K562 (cell line): ENCODE measurements at regions not wholly inside any gene's neighbourhood (a gene's known extent, or its start where the extent isn't known, plus 50 kb on each side); places are given as distances from the start of the nearest gene placed in this dataset.

Experiments used
- GABPA ChIP-seq: fragments of 200-800 bp; sonication (Bioruptor generic); conservative IDR thresholded peaks from 2 replicates; pipeline ENCODE4 v1.6.1; 2016; ENCODE audit warnings: low read depth, missing genetic modification characterization, missing compliant biosample characterization
- IFI16 ChIP-seq: fragments of 250-450 bp; sonication (Bioruptor Pico); IDR thresholded peaks from 2 replicates; pipeline ENCODE4 v2.1.2; 2022; ENCODE audit warnings: mild to moderate bottlenecking, inconsistent platforms
- NBN ChIP-seq: fragments of 450-650 bp; IDR thresholded peaks from 2 replicates; pipeline ENCODE4 v1.6.1; 2016; ENCODE audit warnings: low read depth, mild to moderate bottlenecking
- NFXL1 ChIP-seq: fragments of 450-650 bp; formaldehyde crosslinking; IDR thresholded peaks from 2 replicates; pipeline ENCODE4 v1.4.0; 2021; ENCODE audit warnings: mild to moderate bottlenecking
- SIN3A ChIP-seq, 2 experiments: fragments of 150-350 bp in 1 of 2; IDR thresholded peaks; 2 replicates each; pipeline ENCODE4 v1.6.1; 2011 to 2016; ENCODE audit warnings: borderline replicate concordance in 2 of 2, low read depth in 2 of 2, low read length in 2 of 2, mild to moderate bottlenecking in 2 of 2, moderate library complexity in 2 of 2; ENCODE audit not compliant: control insufficient read depth in 1 of 2
- TCF7L2 ChIP-seq: fragments of 150-350 bp; IDR thresholded peaks from 2 replicates; pipeline ENCODE4 v1.6.1; 2016; ENCODE audit warnings: low read depth, mild to moderate bottlenecking, low read length, moderate library complexity
- U2AF1 ChIP-seq: fragments of 200-400 bp; formaldehyde crosslinking; optimal IDR thresholded peaks from 2 replicates; pipeline ENCODE3; 2017; ENCODE audit warnings: mild to moderate bottlenecking, low read depth, low read length, moderate library complexity
- ZNF263 ChIP-seq: sonication (generic); formaldehyde crosslinking; IDR thresholded peaks from 2 replicates; pipeline ENCODE4 v1.8.0; 2022; ENCODE audit warnings: mild to moderate bottlenecking, missing genetic modification reagents, borderline replicate concordance
- TF ChIP-seq, protein P1 (sequence below): sonication (generic); formaldehyde crosslinking; IDR thresholded peaks from 2 replicates; pipeline ENCODE4 v1.4.0; 2020; ENCODE audit warnings: mild to moderate bottlenecking, missing genetic modification reagents
- TF ChIP-seq, protein P2 (sequence below): fragments of 250-450 bp; sonication (Bioruptor Pico); IDR thresholded peaks from 2 replicates; pipeline ENCODE4 v1.8.0; 2021; ENCODE audit warnings: moderate library complexity, mild to moderate bottlenecking, inconsistent platforms

DNA sequence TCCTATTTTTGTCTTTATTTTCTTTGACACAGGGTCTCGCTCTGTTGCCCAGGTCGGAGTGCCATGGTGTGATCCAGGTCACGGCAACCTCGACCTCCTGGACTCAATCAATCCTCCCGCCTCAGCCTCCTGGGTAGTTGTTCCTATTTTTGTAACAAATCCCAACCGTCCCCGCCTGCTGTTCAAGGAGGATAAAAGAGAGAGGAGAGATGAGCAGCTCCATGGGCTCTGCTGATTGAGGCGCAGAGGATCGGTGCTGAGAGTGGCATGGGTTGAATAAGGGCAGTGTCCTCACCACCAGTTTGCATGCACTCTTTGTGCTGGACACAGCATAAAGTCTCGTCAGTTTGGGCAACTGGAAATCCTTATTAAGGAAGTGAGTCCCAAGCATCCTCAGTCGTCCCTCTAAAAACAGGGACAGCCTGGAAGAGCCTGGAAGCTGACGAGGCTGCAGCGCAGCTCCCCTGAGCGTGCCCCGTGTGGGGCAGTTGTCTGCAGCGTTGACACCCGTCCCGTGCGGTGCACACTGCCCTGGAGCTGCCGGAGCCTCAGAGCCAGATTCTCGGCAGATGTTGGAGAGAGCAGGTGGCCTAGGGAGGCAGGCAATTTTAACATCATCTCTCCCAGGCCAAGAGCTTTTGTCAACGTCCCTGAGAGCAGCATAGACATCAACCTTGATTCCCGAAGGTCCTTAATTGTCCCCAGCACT lies 404.2 kb upstream of the RNF32 start:
- TF ChIP-seq SIN3A (IDR thresholded peaks at IDR 0.05; ENCODE audit: borderline replicate concordance in 2 of 2, control insufficient read depth in 1 of 2, low read depth in 2 of 2, low read length in 2 of 2) (no peak), GABPA (tag) (no peak), U2AF1 (no peak), NFXL1 (no peak), IFI16 (CRISPR knock-in tag) (no peak), TCF7L2 (no peak), NBN (no peak), ZNF263 (CRISPR knock-in tag) (no peak)
- TF ChIP-seq, protein P1, sequence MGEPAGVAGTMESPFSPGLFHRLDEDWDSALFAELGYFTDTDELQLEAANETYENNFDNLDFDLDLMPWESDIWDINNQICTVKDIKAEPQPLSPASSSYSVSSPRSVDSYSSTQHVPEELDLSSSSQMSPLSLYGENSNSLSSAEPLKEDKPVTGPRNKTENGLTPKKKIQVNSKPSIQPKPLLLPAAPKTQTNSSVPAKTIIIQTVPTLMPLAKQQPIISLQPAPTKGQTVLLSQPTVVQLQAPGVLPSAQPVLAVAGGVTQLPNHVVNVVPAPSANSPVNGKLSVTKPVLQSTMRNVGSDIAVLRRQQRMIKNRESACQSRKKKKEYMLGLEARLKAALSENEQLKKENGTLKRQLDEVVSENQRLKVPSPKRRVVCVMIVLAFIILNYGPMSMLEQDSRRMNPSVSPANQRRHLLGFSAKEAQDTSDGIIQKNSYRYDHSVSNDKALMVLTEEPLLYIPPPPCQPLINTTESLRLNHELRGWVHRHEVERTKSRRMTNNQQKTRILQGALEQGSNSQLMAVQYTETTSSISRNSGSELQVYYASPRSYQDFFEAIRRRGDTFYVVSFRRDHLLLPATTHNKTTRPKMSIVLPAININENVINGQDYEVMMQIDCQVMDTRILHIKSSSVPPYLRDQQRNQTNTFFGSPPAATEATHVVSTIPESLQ (CRISPR knock-in tag): no peak
- TF ChIP-seq, protein P2, sequence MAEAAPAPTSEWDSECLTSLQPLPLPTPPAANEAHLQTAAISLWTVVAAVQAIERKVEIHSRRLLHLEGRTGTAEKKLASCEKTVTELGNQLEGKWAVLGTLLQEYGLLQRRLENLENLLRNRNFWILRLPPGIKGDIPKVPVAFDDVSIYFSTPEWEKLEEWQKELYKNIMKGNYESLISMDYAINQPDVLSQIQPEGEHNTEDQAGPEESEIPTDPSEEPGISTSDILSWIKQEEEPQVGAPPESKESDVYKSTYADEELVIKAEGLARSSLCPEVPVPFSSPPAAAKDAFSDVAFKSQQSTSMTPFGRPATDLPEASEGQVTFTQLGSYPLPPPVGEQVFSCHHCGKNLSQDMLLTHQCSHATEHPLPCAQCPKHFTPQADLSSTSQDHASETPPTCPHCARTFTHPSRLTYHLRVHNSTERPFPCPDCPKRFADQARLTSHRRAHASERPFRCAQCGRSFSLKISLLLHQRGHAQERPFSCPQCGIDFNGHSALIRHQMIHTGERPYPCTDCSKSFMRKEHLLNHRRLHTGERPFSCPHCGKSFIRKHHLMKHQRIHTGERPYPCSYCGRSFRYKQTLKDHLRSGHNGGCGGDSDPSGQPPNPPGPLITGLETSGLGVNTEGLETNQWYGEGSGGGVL: no peak
